Naive thymus-derived CD4-positive, alpha-beta T cell (primary cell): ENCODE measurements at regions not wholly inside any gene's neighbourhood (a gene's known extent, or its start where the extent isn't known, plus 50 kb on each side); places are given as distances from the start of the nearest gene placed in this dataset.

ENCODE experiments used
- ATAC-seq: fragments of 150-1000 bp; cut with Tn5 transposase; 2 replicates; pipeline ENCODE4 v1.10.0; 2021; ENCODE audit warnings: mild to moderate bottlenecking, moderate library complexity
- CTCF ChIA-PET: fragments of 350-600 bp; sonication (Branson Sonifier 250); formaldehyde crosslinking; loops from one replicate; lab custom pipeline; 2021; ENCODE audit warnings: antibody characterized with exemption; lab: Charles Lee
- POLR2A ChIA-PET: fragments of 350-600 bp; sonication (Branson Sonifier 250); formaldehyde crosslinking; loops from one replicate; lab custom pipeline; 2021; ENCODE audit warnings: antibody characterized with exemption, inconsistent platforms; lab: Charles Lee
- DNase-seq, 9 donors: peaks; one replicate each; pipeline versions ENCODE4 v3.0.0 to v3.0.0-alpha.2; 2020 to 2022; ENCODE audit warnings: mixed read lengths in 1 of 9
- H3K27ac ChIP-seq: one replicate; pipeline ENCODE4 v1.7.0; 2013; ENCODE audit warnings: mild to moderate bottlenecking, low read depth, low read length, moderate library complexity
- H3K27me3 ChIP-seq, 2 donors: one replicate each; pipeline ENCODE4 v1.7.0; 2013; ENCODE audit warnings: low read length in 2 of 2, mild to moderate bottlenecking in 2 of 2, moderate library complexity in 2 of 2; ENCODE audit not compliant: control insufficient read depth in 2 of 2, insufficient read depth in 2 of 2
- H3K36me3 ChIP-seq, 3 experiments: 1 replicate in 2 of 3; 2 replicates in 1 of 3; pipeline ENCODE4 v1.7.0; 2013; ENCODE audit warnings: low read length in 3 of 3, mild to moderate bottlenecking in 3 of 3, moderate library complexity in 1 of 3; ENCODE audit not compliant: insufficient read depth in 3 of 3, control insufficient read depth in 2 of 3
- H3K4me1 ChIP-seq, 2 donors: one replicate each; pipeline ENCODE4 v1.7.0; 2013; ENCODE audit warnings: low read length in 2 of 2, mild to moderate bottlenecking in 2 of 2, moderate library complexity in 1 of 2; ENCODE audit not compliant: control insufficient read depth in 2 of 2, insufficient read depth in 2 of 2
- H3K4me3 ChIP-seq: 2 replicates; pipeline ENCODE4 v1.7.0; 2013; ENCODE audit warnings: mild to moderate bottlenecking, low read length
- H3K9me3 ChIP-seq, 3 experiments: 1 replicate in 2 of 3; 2 replicates in 1 of 3; pipeline ENCODE4 v1.7.0; 2013; ENCODE audit warnings: low read length in 3 of 3; ENCODE audit not compliant: control insufficient read depth in 2 of 3
- H3K27ac Mint-ChIP-seq, 9 donors: one replicate each; pipeline ENCODE4 v1.8.0; 2020 to 2022; ENCODE audit warnings: mixed read lengths in 9 of 9, mild to moderate bottlenecking in 8 of 9, moderate library complexity in 5 of 9, inconsistent platforms in 2 of 9
- H3K27me3 Mint-ChIP-seq, 5 donors: one replicate each; pipeline ENCODE4 v1.8.0; 2021 to 2022; ENCODE audit warnings: mixed read lengths in 5 of 5, mild to moderate bottlenecking in 1 of 5
- H3K36me3 Mint-ChIP-seq, 5 donors: one replicate each; pipeline ENCODE4 v1.8.0; 2020 to 2022; ENCODE audit warnings: mixed read lengths in 5 of 5, mild to moderate bottlenecking in 3 of 5, inconsistent platforms in 1 of 5
- H3K4me1 Mint-ChIP-seq, 7 donors: one replicate each; pipeline ENCODE4 v1.8.0; 2020 to 2022; ENCODE audit warnings: mixed read lengths in 7 of 7, mild to moderate bottlenecking in 3 of 7, inconsistent platforms in 1 of 7
- H3K4me3 Mint-ChIP-seq, 10 donors: one replicate each; pipeline ENCODE4 v1.8.0; 2020 to 2022; ENCODE audit warnings: mild to moderate bottlenecking in 10 of 10, mixed read lengths in 10 of 10, moderate library complexity in 6 of 10, inconsistent platforms in 2 of 10
- H3K9me3 Mint-ChIP-seq, 11 donors: one replicate each; pipeline ENCODE4 v1.8.0; 2020 to 2022; ENCODE audit warnings: mixed read lengths in 11 of 11, mild to moderate bottlenecking in 4 of 11, inconsistent platforms in 1 of 11, moderate library complexity in 1 of 11
- intact Hi-C, 2 donors: fragments of 100-400 bp; cut with micrococcal nuclease; formaldehyde crosslinking; loops; one replicate each; pipeline ENCODE4 v1.15.1; 2023

DNA sequence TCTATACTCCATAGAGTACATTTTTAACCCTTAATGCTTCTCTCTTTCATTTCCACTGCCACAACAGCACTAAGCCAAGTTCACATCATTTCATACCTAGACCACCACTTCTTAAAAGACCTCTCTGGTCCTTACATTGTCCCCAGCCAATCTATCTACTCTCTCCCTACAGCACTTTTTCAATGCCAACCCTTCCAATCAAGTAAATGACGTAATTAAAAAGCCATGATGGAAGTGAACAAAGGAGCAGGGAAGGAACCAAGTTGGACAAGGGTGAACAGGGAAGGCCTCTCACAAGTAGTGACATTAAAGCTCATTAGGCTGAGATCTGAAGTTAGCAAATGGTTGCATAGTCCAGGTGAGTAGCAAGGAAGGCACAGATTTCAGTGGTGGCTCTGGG, 195.1 kb upstream of the CCDC150 start:
- Histone ChIP-seq H3K4me1 (no peaks in the 10 kb centered on the region), H3K4me3 (no peak overlapping the region), H3K9me3 (no peaks in the 10 kb centered on the region), H3K36me3 (no peaks in the 10 kb centered on the region), H3K27me3 (no peaks in the 10 kb centered on the region), H3K27ac (no peak overlapping the region)
- Mint-ChIP-seq H3K36me3 (peaks cover 0 to 4% (median 0%) of the 10 kb centered on the region in 5 donors), H3K4me3 (no peak overlapping the region), H3K27me3 (peaks cover 0 to 51% (median 7%) of the 10 kb centered on the region in 5 donors), H3K4me1 (no peaks in the 10 kb centered on the region), H3K27ac (no peak overlapping the region), H3K9me3 (peaks cover 0 to 7% (median 0%) of the 10 kb centered on the region in 11 donors)
- no peak for ATAC-seq
- POLR2A ChIA-PET = no interaction called here
- intact Hi-C loops = no loop called here
- DNase-seq = no peak
- CTCF ChIA-PET = no interaction called here

DNA sequence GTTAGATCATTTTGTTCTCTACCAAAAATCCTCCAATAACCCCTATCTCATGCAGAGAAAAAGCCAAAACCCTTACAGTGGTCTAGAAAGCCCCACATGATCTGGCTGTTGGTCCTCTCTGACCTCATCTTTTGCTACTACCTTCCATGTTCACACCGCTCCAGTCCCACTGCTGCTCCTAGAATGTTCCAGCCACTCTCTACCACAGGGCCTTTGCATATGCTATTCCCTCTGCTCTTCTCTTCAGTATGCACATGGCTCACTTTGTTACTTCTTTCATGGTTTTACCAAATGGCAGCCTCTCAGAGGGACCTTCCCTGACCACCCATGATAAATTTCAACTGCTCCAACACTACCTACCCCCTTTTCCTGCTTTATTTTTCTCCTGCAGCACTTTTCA, 193.5 kb upstream of the CCDC150 start:
- no peak overlapping the region for H3K4me3 ChIP-seq
- peaks cover 0 to 4% (median 0%) of the 10 kb centered on the region in 5 donors for H3K36me3 Mint-ChIP-seq
- no peak overlapping the region for H3K4me3 Mint-ChIP-seq
- peaks cover 4 to 45% (median 5%) of the 10 kb centered on the region in 5 donors for H3K27me3 Mint-ChIP-seq
- H3K27ac ChIP-seq = no peak overlapping the region
- no peaks in the 10 kb centered on the region for H3K4me1 Mint-ChIP-seq
- H3K27ac Mint-ChIP-seq = no peak overlapping the region
- ChIA-PET POLR2A (no interaction called here), CTCF (no interaction called here)
- no peak for ATAC-seq
- no peaks in the 10 kb centered on the region for H3K36me3 ChIP-seq
- intact Hi-C loops = no loop called here
- no peaks in the 10 kb centered on the region for H3K4me1 ChIP-seq
- H3K9me3 ChIP-seq = no peaks in the 10 kb centered on the region
- H3K27me3 ChIP-seq = no peaks in the 10 kb centered on the region
- H3K9me3 Mint-ChIP-seq = peaks cover 0 to 7% (median 0%) of the 10 kb centered on the region in 11 donors
- DNase-seq = no peak

DNA sequence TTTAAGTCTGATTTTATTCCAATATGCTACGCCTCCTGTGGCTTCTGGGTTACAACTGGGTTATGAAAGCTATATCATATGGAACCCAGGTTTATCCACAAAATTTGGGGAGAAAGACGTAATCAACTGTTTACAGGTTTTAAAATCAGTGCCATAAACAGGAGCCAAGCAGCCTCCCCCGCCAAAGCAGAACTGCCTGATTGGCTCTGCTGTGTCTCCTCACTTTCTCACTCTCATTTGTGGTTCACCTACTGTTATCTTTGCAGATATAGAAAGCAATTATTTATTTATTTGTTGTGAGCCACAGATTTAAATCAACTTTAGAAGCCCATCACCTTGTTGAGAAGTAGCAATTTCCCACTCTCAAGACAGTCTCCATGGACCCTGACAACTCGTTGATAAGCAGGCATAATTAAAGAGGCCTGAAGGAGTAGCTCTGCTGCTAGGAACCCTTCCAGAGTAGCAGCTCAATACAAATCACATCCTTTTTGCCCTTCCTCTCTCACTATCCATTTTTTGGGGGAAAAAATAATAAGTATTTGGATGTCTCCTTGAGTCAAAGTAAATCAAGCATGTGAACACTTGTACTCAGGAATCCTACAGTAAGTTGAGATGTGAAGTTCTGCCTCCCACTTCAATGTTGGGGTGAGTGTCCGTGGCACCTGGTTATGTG, 191.0 kb upstream of the CCDC150 start:
- Mint-ChIP-seq H3K36me3 (peaks cover 0 to 4% (median 0%) of the 10 kb centered on the region in 5 donors), H3K4me1 (peaks cover 0 to 4% (median 0%) of the 10 kb centered on the region in 7 donors), H3K4me3 (no peak overlapping the region), H3K9me3 (peaks cover 0 to 7% (median 0%) of the 10 kb centered on the region in 11 donors), H3K27me3 (peaks cover 4 to 38% (median 6%) of the 10 kb centered on the region in 5 donors), H3K27ac (no peak overlapping the region)
- H3K4me3 ChIP-seq = no peak overlapping the region
- ChIA-PET CTCF (no interaction called here), POLR2A (no interaction called here)
- no peaks in the 10 kb centered on the region for H3K36me3 ChIP-seq
- H3K4me1 ChIP-seq = no peaks in the 10 kb centered on the region
- DNase-seq (no peak), ATAC-seq (no peak)
- H3K27me3 ChIP-seq = no peaks in the 10 kb centered on the region
- intact Hi-C loops = no loop called here
- H3K9me3 ChIP-seq = no peaks in the 10 kb centered on the region
- no peak overlapping the region for H3K27ac ChIP-seq

DNA sequence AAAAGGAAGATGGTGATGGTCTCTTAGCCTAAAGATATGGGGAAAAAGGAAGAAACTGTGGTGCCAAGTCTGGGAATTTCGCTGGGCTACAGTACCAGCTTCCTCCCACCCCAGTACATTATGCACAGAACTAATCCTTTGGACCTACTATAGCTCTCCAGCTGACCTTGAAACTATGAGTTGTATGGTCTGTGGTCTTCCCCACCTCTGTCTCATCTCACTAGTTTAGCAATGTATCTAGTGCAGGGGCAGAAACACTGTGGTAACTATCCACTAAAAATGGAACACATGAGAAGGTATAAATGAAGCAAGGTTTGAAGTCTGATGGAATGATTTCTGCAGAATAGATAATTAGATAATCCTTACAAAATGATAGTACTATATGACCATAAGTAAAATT, 190.4 kb upstream of the CCDC150 start:
- peaks cover 0 to 6% (median 0%) of the 10 kb centered on the region in 7 donors for H3K4me1 Mint-ChIP-seq

DNA sequence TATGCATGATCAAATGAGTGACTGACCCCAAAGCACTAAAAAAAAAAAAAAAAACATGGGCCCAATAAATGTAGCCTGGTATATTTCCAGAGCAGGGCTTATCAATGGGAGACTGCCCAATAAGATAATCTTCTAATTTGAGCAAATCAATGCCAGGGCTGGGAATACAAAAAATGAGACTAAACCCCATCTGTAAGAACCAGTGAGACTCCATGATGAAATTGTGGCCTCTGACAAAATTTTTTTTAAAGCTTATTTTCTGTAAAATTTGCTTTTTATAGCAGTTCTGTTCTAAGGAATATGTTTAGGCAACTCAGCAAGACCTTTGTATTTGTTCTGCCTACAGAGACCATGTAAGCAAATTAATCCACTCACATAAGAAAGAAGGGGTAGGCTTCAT, 186.8 kb upstream of the CCDC150 start:
- intact Hi-C loops = loop anchor here (1.0 to 10.0 kb wide), 9 partner anchors 154 to 958 kb away; no protein-coding TSS in a partner anchor
- no peaks in the 10 kb centered on the region for H3K9me3 ChIP-seq
- H3K27ac ChIP-seq = no peak overlapping the region
- H3K36me3 ChIP-seq = no peaks in the 10 kb centered on the region
- ATAC-seq = no peak
- H3K27me3 ChIP-seq = peaks cover 0 to 6% of the 10 kb centered on the region in 2 donors
- peaks cover 17 to 40% (median 29%) of the 10 kb centered on the region in 5 donors for H3K27me3 Mint-ChIP-seq
- ChIA-PET POLR2A (no interaction called here), CTCF (interaction anchor here (0.6 to 2.1 kb wide), 4 partner anchors 30 to 376 kb away, joined by 3 to 14 read pairs (median 4); no protein-coding TSS in a partner anchor)
- H3K4me3 Mint-ChIP-seq = no peak overlapping the region
- no peaks in the 10 kb centered on the region for H3K9me3 Mint-ChIP-seq
- DNase-seq = no peak
- no peaks in the 10 kb centered on the region for H3K4me1 ChIP-seq
- no peak overlapping the region for H3K4me3 ChIP-seq
- peaks cover 0 to 6% (median 0%) of the 10 kb centered on the region in 7 donors for H3K4me1 Mint-ChIP-seq
- no peak overlapping the region for H3K27ac Mint-ChIP-seq
- H3K36me3 Mint-ChIP-seq = peaks cover 0 to 1% (median 0%) of the 10 kb centered on the region in 5 donors

More for the DNA sequence above, 190.4 kb upstream of the CCDC150 start:
- Histone ChIP-seq H3K27ac (no peak overlapping the region), H3K4me3 (no peak overlapping the region), H3K4me1 (no peaks in the 10 kb centered on the region), H3K9me3 (no peaks in the 10 kb centered on the region), H3K27me3 (no peaks in the 10 kb centered on the region), H3K36me3 (no peaks in the 10 kb centered on the region)
- intact Hi-C loops = no loop called here
- peaks cover 7 to 43% (median 9%) of the 10 kb centered on the region in 5 donors for H3K27me3 Mint-ChIP-seq
- H3K27ac Mint-ChIP-seq = peak overlapping the region in 1 of 9 donors; percentile 38
- no peak overlapping the region for H3K4me3 Mint-ChIP-seq
- DNase-seq = no peak
- no peak for ATAC-seq
- H3K36me3 Mint-ChIP-seq = peaks cover 0 to 4% (median 0%) of the 10 kb centered on the region in 5 donors
- POLR2A ChIA-PET = interaction anchor here (0.8 kb wide), 1 partner anchor 175 kb away, joined by 4 read pairs; no protein-coding TSS in a partner anchor
- CTCF ChIA-PET = interaction anchor here (0.7 kb wide), 1 partner anchor 25 kb away, joined by 3 read pairs; no protein-coding TSS in a partner anchor
- peaks cover 0 to 7% (median 0%) of the 10 kb centered on the region in 11 donors for H3K9me3 Mint-ChIP-seq

DNA sequence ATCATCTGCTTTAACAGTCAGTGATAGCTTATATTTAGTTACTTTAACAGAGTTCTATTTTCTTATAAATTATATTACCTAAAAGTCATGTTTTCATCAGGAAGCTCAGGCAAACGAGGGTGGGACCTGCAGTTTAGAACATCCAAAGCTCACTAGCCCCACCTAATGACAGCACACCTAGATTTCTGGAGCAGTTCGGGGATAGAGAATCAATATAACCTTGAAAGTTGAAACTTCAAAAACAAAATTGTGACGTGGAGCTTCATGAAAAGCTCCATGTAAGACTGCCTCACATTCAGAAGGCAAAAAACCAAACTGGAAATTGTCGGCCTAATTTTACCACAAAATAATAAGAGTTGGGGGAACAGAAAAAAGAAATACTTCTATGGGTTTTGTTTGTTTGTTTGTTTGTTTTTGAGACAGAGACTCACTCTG, 185.9 kb upstream of the CCDC150 start:
- H3K4me3 Mint-ChIP-seq = no peak overlapping the region
- POLR2A ChIA-PET = no interaction called here

More for the DNA sequence above, 185.9 kb upstream of the CCDC150 start:
- intact Hi-C loops = loop anchor here (1.0 to 10.0 kb wide), 9 partner anchors 155 to 959 kb away; no protein-coding TSS in a partner anchor
- Histone ChIP-seq H3K4me1 (no peaks in the 10 kb centered on the region), H3K4me3 (no peak overlapping the region), H3K27me3 (peaks cover 0 to 6% of the 10 kb centered on the region in 2 donors), H3K36me3 (no peaks in the 10 kb centered on the region), H3K9me3 (no peaks in the 10 kb centered on the region), H3K27ac (no peak overlapping the region)
- Mint-ChIP-seq H3K36me3 (peaks cover 0 to 3% (median 0%) of the 10 kb centered on the region in 5 donors), H3K27ac (no peak overlapping the region), H3K4me1 (peaks cover 0 to 6% (median 0%) of the 10 kb centered on the region in 7 donors), H3K27me3 (peaks cover 25 to 42% (median 31%) of the 10 kb centered on the region in 5 donors), H3K9me3 (no peaks in the 10 kb centered on the region)
- DNase-seq = peak in 7 of 9 donors; percentile 2 to 39 (median 19)
- ATAC-seq = peak; percentile 60
- CTCF ChIA-PET = interaction anchor here (0.6 to 2.1 kb wide), 5 partner anchors 153 to 618 kb away, joined by 3 to 14 read pairs (median 4); partner anchors contain the start of gene DNAH7
